B cell (primary cell): ENCODE measurements at regions not wholly inside any gene's neighbourhood (a gene's known extent, or its start where the extent isn't known, plus 50 kb on each side); places are given as distances from the start of the nearest gene placed in this dataset.

ENCODE experiments used
- ATAC-seq: fragments of 200-7000 bp; cut with Tn5 transposase; one replicate; pipeline ENCODE4 v1.10.0; 2021; ENCODE audit warnings: low read depth, mild to moderate bottlenecking, moderate number of reproducible peaks, moderate library complexity
- CTCF ChIA-PET: fragments of 350-600 bp; sonication (Branson Sonifier 250); formaldehyde crosslinking; loops from one replicate; lab custom pipeline; 2021; ENCODE audit warnings: antibody characterized with exemption, inconsistent platforms; lab: Charles Lee
- POLR2A ChIA-PET: fragments of 350-600 bp; sonication (Branson Sonifier 250); formaldehyde crosslinking; loops from one replicate; lab custom pipeline; 2021; ENCODE audit warnings: antibody characterized with exemption; lab: Charles Lee
- DNase-seq: peaks from one replicate; pipeline ENCODE4 v3.0.0; 2013
- H2AFZ ChIP-seq: 2 replicates; pipeline ENCODE4 v1.6.1; 2012; ENCODE audit warnings: mild to moderate bottlenecking, low read depth, low read length; ENCODE audit not compliant: insufficient read depth, poor library complexity, severe bottlenecking
- H3K27ac ChIP-seq, 2 donors: 1 replicate in 1 of 2; 2 replicates in 1 of 2; pipeline ENCODE4 v1.5.1; 2012 to 2013; ENCODE audit warnings: low read length in 2 of 2, mild to moderate bottlenecking in 2 of 2, moderate library complexity in 1 of 2
- H3K27me3 ChIP-seq, 4 experiments: fragments of 200-600 bp in 1 of 4; sonication (generic) in 1 of 4; replicated peaks in 1 of 4; 1 replicate in 2 of 4; 2 replicates in 2 of 4; pipeline versions ENCODE4 v1.6.1 to v1.7.0; 2013 to 2016; ENCODE audit warnings: low read length in 3 of 4, mild to moderate bottlenecking in 2 of 4, mixed read lengths in 1 of 4, moderate library complexity in 1 of 4; ENCODE audit not compliant: insufficient read depth in 4 of 4, control insufficient read depth in 3 of 4; ENCODE audit errors: control extremely low read depth in 1 of 4
- H3K36me3 ChIP-seq, 2 experiments: replicated peaks in 1 of 2; 1 replicate in 1 of 2; 2 replicates in 1 of 2; pipeline versions ENCODE4 v1.6.1 to v1.7.1; 2013; ENCODE audit warnings: low read length in 1 of 2; ENCODE audit not compliant: insufficient read depth in 2 of 2, control insufficient read depth in 1 of 2; ENCODE audit errors: control extremely low read depth in 1 of 2, extremely low read depth in 1 of 2
- H3K4me1 ChIP-seq, 2 donors: fragments of 200-600 bp in 1 of 2; sonication (generic) in 1 of 2; 1 replicate in 1 of 2; 2 replicates in 1 of 2; pipeline versions ENCODE4 v1.5.1 to v1.6.1; 2013 to 2017; ENCODE audit warnings: low read length in 2 of 2; ENCODE audit not compliant: control insufficient read depth in 2 of 2, insufficient read depth in 2 of 2
- H3K4me2 ChIP-seq: replicated peaks from 2 replicates; pipeline ENCODE3; 2012; ENCODE audit warnings: mild to moderate bottlenecking, low read depth, low read length; ENCODE audit not compliant: poor library complexity, severe bottlenecking
- H3K4me3 ChIP-seq, 5 experiments: fragments of 200-600 bp in 1 of 5; sonication (generic) in 1 of 5; 1 replicate in 3 of 5; 2 replicates in 2 of 5; pipeline versions ENCODE4 v1.5.1 to v1.7.0; 2011 to 2016; ENCODE audit warnings: low read length in 4 of 5, mild to moderate bottlenecking in 4 of 5, low read depth in 2 of 5, control low read depth in 1 of 5, moderate library complexity in 1 of 5; ENCODE audit not compliant: insufficient read depth in 1 of 5; ENCODE audit errors: control extremely low read depth in 1 of 5, extremely low read depth in 1 of 5
- H3K79me2 ChIP-seq: fragments of 200-600 bp; sonication (generic); one replicate; pipeline ENCODE4 v1.6.0; 2016; ENCODE audit warnings: low read length; ENCODE audit not compliant: control insufficient read depth, insufficient read depth
- H3K9ac ChIP-seq: fragments of 200-600 bp; sonication (generic); 2 replicates; pipeline ENCODE4 v1.6.1; 2017; ENCODE audit warnings: mild to moderate bottlenecking, low read length, moderate library complexity
- H3K9me3 ChIP-seq, 3 donors: one replicate each; pipeline versions ENCODE4 v1.6.1 to v1.7.1; 2013; ENCODE audit warnings: low read length in 2 of 3; ENCODE audit not compliant: control insufficient read depth in 2 of 3, insufficient read depth in 1 of 3; ENCODE audit errors: control extremely low read depth in 1 of 3
- H4K20me1 ChIP-seq: 2 replicates; pipeline ENCODE4 v1.6.0; 2012; ENCODE audit warnings: mild to moderate bottlenecking, low read length; ENCODE audit not compliant: insufficient read depth, control insufficient read depth, poor library complexity, severe bottlenecking
- H3K27ac Mint-ChIP-seq: one replicate; pipeline ENCODE4 v1.8.0; 2021; ENCODE audit warnings: mixed read lengths
- H3K27me3 Mint-ChIP-seq: one replicate; pipeline ENCODE4 v1.8.0; 2021; ENCODE audit warnings: mixed read lengths
- H3K4me1 Mint-ChIP-seq: one replicate; pipeline ENCODE4 v1.8.0; 2021; ENCODE audit warnings: mixed read lengths
- H3K4me3 Mint-ChIP-seq: one replicate; pipeline ENCODE4 v1.8.0; 2021; ENCODE audit warnings: mixed read lengths
- H3K9me3 Mint-ChIP-seq: one replicate; pipeline ENCODE4 v1.8.0; 2022; ENCODE audit warnings: mixed read lengths; ENCODE audit not compliant: insufficient read depth
- CTCF ChIP-seq: fragments of 200-600 bp; IDR thresholded peaks from one replicate; pipeline ENCODE4 v1.8.0; 2022; ENCODE audit warnings: antibody characterized with exemption, mild to moderate bottlenecking
- EZH2 ChIP-seq: IDR thresholded peaks from 2 replicates; pipeline ENCODE4 v1.6.1; 2012; ENCODE audit warnings: borderline replicate concordance, low read depth, mild to moderate bottlenecking, moderate library complexity, low read length; ENCODE audit not compliant: insufficient read depth, poor library complexity, severe bottlenecking
- WGBS: methylation state at CpG from one replicate; pipeline ENCODE4 v1.1.5; 2013; ENCODE audit warnings: missing lambda C conversion rate; ENCODE audit not compliant: insufficient coverage; 5-methylcytosine and 5-hydroxymethylcytosine counted together
- intact Hi-C: fragments of 100-400 bp; cut with micrococcal nuclease; formaldehyde crosslinking; loops from one replicate; pipeline ENCODE4 v1.10.0; 2022

GRCh38 chr19:23531231-23531790, 136.0 kb upstream of the ZNF91 start:
- no peak for TF ChIP-seq EZH2
- TF ChIP-seq CTCF, result no peak
- 77% methylated on average over 2 of the region's 2 CpGs for WGBS

GRCh38 chr19:23528376-23528775, 133.1 kb upstream of the ZNF91 start:
- H2AFZ ChIP-seq, result no peak overlapping the region
- H3K79me2 ChIP-seq, result no peaks in the 10 kb centered on the region
- no peak overlapping the region for H3K27ac ChIP-seq
- H3K4me3 ChIP-seq, result no peak overlapping the region
- ChIA-PET POLR2A (no interaction called here), CTCF (interaction anchor here (0.6 kb wide), 1 partner anchor 17 kb away, joined by 5 read pairs; no protein-coding TSS in a partner anchor)
- H3K9me3 ChIP-seq, result peaks cover 4 to 24% (median 6%) of the 10 kb centered on the region in 3 donors
- no peaks in the 10 kb centered on the region for H3K27me3 ChIP-seq
- DNase-seq (no peak), ATAC-seq (no peak)
- Mint-ChIP-seq H3K4me1 (no peaks in the 10 kb centered on the region), H3K4me3 (no peak overlapping the region), H3K27me3 (no peaks in the 10 kb centered on the region), H3K9me3 (peaks cover 14% of the 10 kb centered on the region), H3K27ac (no peak overlapping the region)
- H3K4me2 ChIP-seq, result no peak overlapping the region
- H3K36me3 ChIP-seq, result no peaks in the 10 kb centered on the region
- intact Hi-C loops, result no loop called here
- H4K20me1 ChIP-seq, result no peaks in the 10 kb centered on the region
- H3K9ac ChIP-seq, result no peak overlapping the region
- TF ChIP-seq CTCF, result no peak
- TF ChIP-seq EZH2, result no peak
- H3K4me1 ChIP-seq, result no peaks in the 10 kb centered on the region

More at GRCh38 chr19:23531231-23531790, 136.0 kb upstream of the ZNF91 start:
- H3K9me3 Mint-ChIP-seq, result peaks cover 14% of the 10 kb centered on the region
- Histone ChIP-seq H3K9me3 (peaks cover 4 to 33% (median 6%) of the 10 kb centered on the region in 3 donors), H3K4me3 (no peak overlapping the region), H3K4me1 (no peaks in the 10 kb centered on the region), H3K79me2 (no peaks in the 10 kb centered on the region), H3K27me3 (no peaks in the 10 kb centered on the region), H4K20me1 (no peaks in the 10 kb centered on the region), H3K9ac (no peak overlapping the region), H3K27ac (no peak overlapping the region), H2AFZ (no peak overlapping the region), H3K36me3 (no peaks in the 10 kb centered on the region), H3K4me2 (no peak overlapping the region)
- ChIA-PET POLR2A (no interaction called here), CTCF (no interaction called here)
- H3K27ac Mint-ChIP-seq, result no peak overlapping the region
- ATAC-seq, result no peak
- no peaks in the 10 kb centered on the region for H3K4me1 Mint-ChIP-seq
- H3K27me3 Mint-ChIP-seq, result no peaks in the 10 kb centered on the region
- DNase-seq, result no peak
- intact Hi-C loops, result no loop called here
- no peak overlapping the region for H3K4me3 Mint-ChIP-seq
